ENCODE measurements at regions not wholly inside any gene's neighbourhood (a gene's known extent, or its start where the extent isn't known, plus 50 kb on each side); places are given as distances from the start of the nearest gene placed in this dataset.

GRCh38 chr10:23557777-23558176, 118.9 kb downstream of the OTUD1 start:
- Histone ChIP-seq H3K4me1 (no peaks in the 10 kb centered on the region), H3K4me3 (no peak overlapping the region), H3K27ac (no peak overlapping the region), H3K9me3 (peaks cover 0 to 27% of the 10 kb centered on the region in 2 donors), H3K36me3 (no peaks in the 10 kb centered on the region), H3K27me3 (no peaks in the 10 kb centered on the region)
- no peak for DNase-seq (ENCODE audit: low spot score in 2 of 2)
- intact Hi-C loops (cut with DNase I; ENCODE audit: low total_unique reads): no loop called here
- TF ChIP-seq POLR2A (IDR thresholded peaks at IDR 0.05): no peak
- TF ChIP-seq CTCF (IDR thresholded peaks at IDR 0.05): no peak
- no peak for TF ChIP-seq POLR2AphosphoS5 (IDR thresholded peaks at IDR 0.05)

GRCh38 chr10:23558361-23558799, 119.5 kb downstream of the OTUD1 start:
- Histone ChIP-seq H3K36me3 (peaks cover 2% of the 10 kb centered on the region), H3K27ac (no peak overlapping the region), H3K27me3 (no peaks in the 10 kb centered on the region), H3K9me3 (peaks cover 0 to 33% of the 10 kb centered on the region in 2 donors), H3K4me1 (no peaks in the 10 kb centered on the region), H3K4me3 (no peak overlapping the region)
- DNase-seq (ENCODE audit: low spot score in 2 of 2): no peak
- TF ChIP-seq POLR2A (IDR thresholded peaks at IDR 0.05) (no peak), POLR2AphosphoS5 (IDR thresholded peaks at IDR 0.05) (no peak), CTCF (IDR thresholded peaks at IDR 0.05) (no peak)
- intact Hi-C loops (cut with DNase I; ENCODE audit: low total_unique reads): no loop called here

GRCh38 chr10:23568996-23569395, 130.1 kb downstream of the OTUD1 start:
- no peaks in the 10 kb centered on the region for H3K36me3 ChIP-seq
- H3K9me3 ChIP-seq: peaks cover 12 to 49% of the 10 kb centered on the region in 2 donors
- no peak overlapping the region for H3K4me3 ChIP-seq
- no peaks in the 10 kb centered on the region for H3K4me1 ChIP-seq
- intact Hi-C loops (cut with DNase I; ENCODE audit: low total_unique reads): no loop called here
- H3K27me3 ChIP-seq: no peaks in the 10 kb centered on the region
- no peak for DNase-seq (ENCODE audit: low spot score in 2 of 2)
- no peak overlapping the region for H3K27ac ChIP-seq
- TF ChIP-seq POLR2A (IDR thresholded peaks at IDR 0.05) (no peak), POLR2AphosphoS5 (IDR thresholded peaks at IDR 0.05) (no peak), CTCF (IDR thresholded peaks at IDR 0.05) (no peak)

- peaks cover 12 to 24% of the 10 kb centered on the region in 2 donors for H3K9me3 ChIP-seq
- no peaks in the 10 kb centered on the region for H3K27me3 ChIP-seq
- H3K4me1 ChIP-seq: no peaks in the 10 kb centered on the region
- H3K36me3 ChIP-seq: no peaks in the 10 kb centered on the region
- intact Hi-C loops (cut with DNase I; ENCODE audit: low total_unique reads): no loop called here
- TF ChIP-seq CTCF (IDR thresholded peaks at IDR 0.05) (no peak), POLR2AphosphoS5 (IDR thresholded peaks at IDR 0.05) (no peak), POLR2A (IDR thresholded peaks at IDR 0.05) (no peak)
- no peak overlapping the region for H3K27ac ChIP-seq
- H3K4me3 ChIP-seq: no peak overlapping the region
- DNase-seq (ENCODE audit: low spot score in 2 of 2): no peak
Measured at GRCh38 chr10:23571884-23572283, 133.0 kb downstream of the OTUD1 start.

- intact Hi-C loops (cut with DNase I; ENCODE audit: low total_unique reads): no loop called here
- no peak for TF ChIP-seq POLR2AphosphoS5 (IDR thresholded peaks at IDR 0.05)
- TF ChIP-seq CTCF (IDR thresholded peaks at IDR 0.05): no peak
- no peak for TF ChIP-seq POLR2A (IDR thresholded peaks at IDR 0.05)
- Histone ChIP-seq H3K27me3 (no peaks in the 10 kb centered on the region), H3K4me1 (no peaks in the 10 kb centered on the region), H3K4me3 (no peak overlapping the region), H3K9me3 (no peaks in the 10 kb centered on the region), H3K27ac (no peak overlapping the region), H3K36me3 (no peaks in the 10 kb centered on the region)
- DNase-seq (ENCODE audit: low spot score in 2 of 2): no peak
Measured at GRCh38 chr10:23581906-23582450, 143.1 kb downstream of the OTUD1 start.
